ENCODE measurements at regions not wholly inside any gene's neighbourhood (a gene's known extent, or its start where the extent isn't known, plus 50 kb on each side); places are given as distances from the start of the nearest gene placed in this dataset.

DNA sequence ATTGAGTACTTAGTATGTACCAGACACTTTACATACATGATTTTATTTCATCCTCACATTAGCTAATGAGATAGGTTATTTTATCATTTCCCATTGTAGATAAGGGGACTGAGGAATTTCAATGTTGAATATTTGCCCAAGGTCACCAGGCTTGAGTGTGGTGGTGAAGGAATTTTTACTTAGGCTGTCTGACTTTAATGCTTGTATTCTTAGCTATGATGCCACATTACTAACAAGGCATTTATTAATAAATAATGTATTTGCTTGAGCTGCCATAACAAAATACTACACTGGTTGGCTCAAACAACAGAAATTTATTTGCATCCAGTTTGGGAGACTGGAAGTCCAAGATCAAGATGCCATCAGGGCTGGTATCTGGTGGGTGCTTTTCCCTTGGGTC lies 250.9 kb downstream of the GPD2 start:
- Histone ChIP-seq H3K27me3 (ENCODE audit: insufficient read depth, low read length, poor library complexity) (no peaks in the 10 kb centered on the region), H3K27ac (ENCODE audit: low read depth, low read length) (no peak overlapping the region), H3K23ac (ENCODE audit: low read length) (no peak overlapping the region), H4K5ac (ENCODE audit: low read length) (no peak overlapping the region), H3K4ac (ENCODE audit: low read depth, low read length) (no peak overlapping the region), H3K4me1 (ENCODE audit: control insufficient read depth, low read depth, low read length) (peaks cover 8% of the 10 kb centered on the region), H3K79me2 (ENCODE audit: control insufficient read depth, insufficient read depth, low read length) (no peaks in the 10 kb centered on the region), H3K56ac (ENCODE audit: low read length) (no peak overlapping the region), H2BK5ac (ENCODE audit: low read length) (no peak overlapping the region), H2BK15ac (replicated peaks; ENCODE audit: low read depth) (no peak overlapping the region), H2AK5ac (ENCODE audit: low read length) (no peak overlapping the region), H3K4me2 (ENCODE audit: low read length) (no peak overlapping the region), H2BK120ac (ENCODE audit: low read depth, low read length) (no peak overlapping the region), H3K4me3 (ENCODE audit: low read length) (no peak overlapping the region), H3K79me1 (ENCODE audit: low read length) (no peaks in the 10 kb centered on the region), H3K9ac (ENCODE audit: low read length) (no peak overlapping the region), H4K8ac (ENCODE audit: low read depth, low read length) (no peak overlapping the region), H3K18ac (ENCODE audit: low read length) (no peak overlapping the region), H3K36me3 (ENCODE audit: control insufficient read depth, insufficient read depth, low read length) (no peaks in the 10 kb centered on the region)
- no peak for DNase-seq

DNA sequence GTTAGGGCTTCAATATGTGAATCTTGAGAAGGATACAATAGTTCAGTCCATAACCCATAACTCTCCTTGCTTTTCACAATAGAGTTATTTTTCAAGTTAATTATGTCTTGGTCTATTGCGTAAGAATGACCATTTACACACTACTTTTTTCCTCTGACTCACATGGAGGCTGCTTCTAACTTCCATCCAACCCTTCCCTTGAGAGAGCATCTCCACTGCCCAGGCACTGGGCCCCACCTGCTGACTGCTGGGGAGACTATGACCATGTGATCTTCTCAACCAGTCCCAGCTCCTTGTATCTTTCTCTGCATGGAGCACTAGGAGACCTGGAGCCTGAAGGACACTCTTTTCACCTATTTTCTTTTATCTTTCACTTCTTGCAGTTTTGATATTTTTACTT lies 251.5 kb downstream of the GPD2 start:
- Histone ChIP-seq H3K9ac (ENCODE audit: low read length) (no peak overlapping the region), H3K18ac (ENCODE audit: low read length) (no peak overlapping the region), H3K4ac (ENCODE audit: low read depth, low read length) (no peak overlapping the region), H3K4me1 (ENCODE audit: control insufficient read depth, low read depth, low read length) (peaks cover 3% of the 10 kb centered on the region), H3K23ac (ENCODE audit: low read length) (no peak overlapping the region), H4K8ac (ENCODE audit: low read depth, low read length) (no peak overlapping the region), H3K56ac (ENCODE audit: low read length) (no peak overlapping the region), H2AK5ac (ENCODE audit: low read length) (peak overlapping the region; percentile 43), H2BK120ac (ENCODE audit: low read depth, low read length) (no peak overlapping the region), H4K5ac (ENCODE audit: low read length) (no peak overlapping the region), H3K79me1 (ENCODE audit: low read length) (no peaks in the 10 kb centered on the region), H3K36me3 (ENCODE audit: control insufficient read depth, insufficient read depth, low read length) (no peaks in the 10 kb centered on the region), H3K4me3 (ENCODE audit: low read length) (no peak overlapping the region), H3K27me3 (ENCODE audit: insufficient read depth, low read length, poor library complexity) (no peaks in the 10 kb centered on the region), H2BK5ac (ENCODE audit: low read length) (no peak overlapping the region), H2BK15ac (replicated peaks; ENCODE audit: low read depth) (no peak overlapping the region), H3K27ac (ENCODE audit: low read depth, low read length) (no peak overlapping the region), H3K4me2 (ENCODE audit: low read length) (no peak overlapping the region), H3K79me2 (ENCODE audit: control insufficient read depth, insufficient read depth, low read length) (no peaks in the 10 kb centered on the region)
- WGBS (ENCODE audit: extremely low coverage, insufficient coverage, low lambda C conversion rate), result no CpG with 5 or more reads among the region's 1 CpG
- no peak for DNase-seq

DNA sequence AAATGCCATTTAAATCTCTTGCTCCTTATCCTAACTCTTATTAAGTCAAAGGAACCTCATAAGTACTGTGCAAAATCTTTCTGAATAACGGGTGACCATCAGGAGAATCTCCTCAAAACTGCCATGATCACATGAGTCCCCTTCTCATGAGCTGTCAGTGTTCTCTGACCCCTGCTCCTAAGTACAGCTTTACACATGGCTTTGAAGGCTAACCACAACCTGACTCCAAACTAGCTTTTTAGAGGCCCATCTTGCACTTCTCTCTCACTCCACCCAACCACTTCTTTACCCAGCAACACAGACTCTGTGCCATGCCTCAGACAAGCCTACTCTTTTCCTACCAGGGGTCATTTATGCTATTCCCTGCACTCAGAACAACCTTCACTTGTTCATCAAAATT lies 253.8 kb downstream of the GPD2 start:
- H3K36me3 ChIP-seq (ENCODE audit: control insufficient read depth, insufficient read depth, low read length), result no peaks in the 10 kb centered on the region

DNA sequence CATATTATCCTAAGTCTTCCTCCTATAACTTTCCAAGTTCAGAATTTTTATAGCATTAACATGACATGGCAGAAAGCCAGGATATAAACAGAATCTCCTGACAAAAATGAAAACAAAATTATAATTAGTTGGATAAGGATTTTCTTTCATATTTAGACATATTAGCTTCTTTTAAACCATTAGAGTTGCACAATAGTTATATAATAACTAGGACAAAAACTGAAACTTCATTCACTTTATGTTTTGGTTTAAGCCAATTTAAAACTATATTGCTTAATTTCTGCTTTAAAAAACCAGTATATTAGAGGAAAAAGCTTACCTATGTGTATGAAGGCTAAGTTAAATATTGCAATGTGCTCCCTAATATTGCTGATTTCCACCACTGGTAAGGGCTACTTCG lies 254.8 kb downstream of the GPD2 start:
- H4K8ac ChIP-seq (ENCODE audit: low read depth, low read length), result no peak overlapping the region
- H3K27ac ChIP-seq (ENCODE audit: low read depth, low read length), result no peak overlapping the region
- H3K4ac ChIP-seq (ENCODE audit: low read depth, low read length), result no peak overlapping the region
- no peaks in the 10 kb centered on the region for H3K79me2 ChIP-seq (ENCODE audit: control insufficient read depth, insufficient read depth, low read length)
- no peak overlapping the region for H3K56ac ChIP-seq (ENCODE audit: low read length)
- no peak overlapping the region for H2BK15ac ChIP-seq (replicated peaks; ENCODE audit: low read depth)
- no peak overlapping the region for H4K5ac ChIP-seq (ENCODE audit: low read length)
- H3K36me3 ChIP-seq (ENCODE audit: control insufficient read depth, insufficient read depth, low read length), result no peaks in the 10 kb centered on the region
- no CpG with 5 or more reads among the region's 1 CpG for WGBS (ENCODE audit: extremely low coverage, insufficient coverage, low lambda C conversion rate)
- no peaks in the 10 kb centered on the region for H3K79me1 ChIP-seq (ENCODE audit: low read length)
- H3K18ac ChIP-seq (ENCODE audit: low read length), result no peak overlapping the region
- no peak overlapping the region for H3K4me2 ChIP-seq (ENCODE audit: low read length)
- no peak for DNase-seq
- no peak overlapping the region for H3K4me3 ChIP-seq (ENCODE audit: low read length)
- H2AK5ac ChIP-seq (ENCODE audit: low read length), result no peak overlapping the region
- H3K9ac ChIP-seq (ENCODE audit: low read length), result no peak overlapping the region
- no peaks in the 10 kb centered on the region for H3K27me3 ChIP-seq (ENCODE audit: insufficient read depth, low read length, poor library complexity)
- H3K4me1 ChIP-seq (ENCODE audit: control insufficient read depth, low read depth, low read length), result no peaks in the 10 kb centered on the region
- H3K23ac ChIP-seq (ENCODE audit: low read length), result no peak overlapping the region
- no peak overlapping the region for H2BK120ac ChIP-seq (ENCODE audit: low read depth, low read length)
- H2BK5ac ChIP-seq (ENCODE audit: low read length), result no peak overlapping the region

More for the DNA sequence above, 253.8 kb downstream of the GPD2 start:
- H3K4me3 ChIP-seq (ENCODE audit: low read length), result no peak overlapping the region
- H2AK5ac ChIP-seq (ENCODE audit: low read length), result no peak overlapping the region
- H3K4me2 ChIP-seq (ENCODE audit: low read length), result no peak overlapping the region
- WGBS (ENCODE audit: extremely low coverage, insufficient coverage, low lambda C conversion rate), result no CpG with 5 or more reads among the region's 1 CpG
- H3K56ac ChIP-seq (ENCODE audit: low read length), result no peak overlapping the region
- no peak overlapping the region for H2BK15ac ChIP-seq (replicated peaks; ENCODE audit: low read depth)
- H3K23ac ChIP-seq (ENCODE audit: low read length), result no peak overlapping the region
- no peak overlapping the region for H3K18ac ChIP-seq (ENCODE audit: low read length)
- H3K4me1 ChIP-seq (ENCODE audit: control insufficient read depth, low read depth, low read length), result peaks cover 3% of the 10 kb centered on the region
- H4K5ac ChIP-seq (ENCODE audit: low read length), result peak overlapping the region; percentile 33
- no peak overlapping the region for H3K27ac ChIP-seq (ENCODE audit: low read depth, low read length)
- no peaks in the 10 kb centered on the region for H3K27me3 ChIP-seq (ENCODE audit: insufficient read depth, low read length, poor library complexity)
- H2BK120ac ChIP-seq (ENCODE audit: low read depth, low read length), result no peak overlapping the region
- no peaks in the 10 kb centered on the region for H3K79me2 ChIP-seq (ENCODE audit: control insufficient read depth, insufficient read depth, low read length)
- H4K8ac ChIP-seq (ENCODE audit: low read depth, low read length), result no peak overlapping the region
- H2BK5ac ChIP-seq (ENCODE audit: low read length), result no peak overlapping the region
- DNase-seq, result no peak
- no peak overlapping the region for H3K9ac ChIP-seq (ENCODE audit: low read length)
- H3K79me1 ChIP-seq (ENCODE audit: low read length), result no peaks in the 10 kb centered on the region
- no peak overlapping the region for H3K4ac ChIP-seq (ENCODE audit: low read depth, low read length)

DNA sequence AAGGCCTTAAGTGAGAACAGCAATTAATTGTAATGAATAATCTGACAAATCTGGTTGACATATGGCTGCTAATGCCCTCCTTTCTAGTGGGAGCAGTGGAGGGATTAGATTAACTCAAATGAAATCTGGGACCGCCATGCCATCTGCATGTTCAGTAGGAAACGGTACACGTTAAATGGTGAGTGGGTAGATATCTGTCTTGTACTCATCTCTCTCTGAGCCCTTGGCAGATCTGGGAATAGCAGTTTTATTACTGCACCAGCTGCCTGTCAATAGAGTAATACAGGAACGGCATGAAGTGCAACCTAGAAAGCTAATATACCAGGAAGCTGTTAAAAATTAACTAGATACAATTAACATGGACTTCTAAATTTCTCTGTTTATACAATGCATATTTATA lies 258.8 kb downstream of the GPD2 start:
- no CpG with 5 or more reads among the region's 4 CpGs for WGBS (ENCODE audit: extremely low coverage, insufficient coverage, low lambda C conversion rate)
- Histone ChIP-seq H3K4me2 (ENCODE audit: low read length) (no peak overlapping the region), H2BK120ac (ENCODE audit: low read depth, low read length) (no peak overlapping the region), H2BK15ac (replicated peaks; ENCODE audit: low read depth) (no peak overlapping the region), H3K27me3 (ENCODE audit: insufficient read depth, low read length, poor library complexity) (no peaks in the 10 kb centered on the region), H2AK5ac (ENCODE audit: low read length) (no peak overlapping the region), H3K23ac (ENCODE audit: low read length) (no peak overlapping the region), H3K79me1 (ENCODE audit: low read length) (no peaks in the 10 kb centered on the region), H3K36me3 (ENCODE audit: control insufficient read depth, insufficient read depth, low read length) (no peaks in the 10 kb centered on the region), H4K8ac (ENCODE audit: low read depth, low read length) (no peak overlapping the region), H3K4ac (ENCODE audit: low read depth, low read length) (peak overlapping the region; percentile 31), H3K56ac (ENCODE audit: low read length) (no peak overlapping the region), H3K18ac (ENCODE audit: low read length) (no peak overlapping the region), H3K9ac (ENCODE audit: low read length) (no peak overlapping the region), H3K4me3 (ENCODE audit: low read length) (no peak overlapping the region), H3K79me2 (ENCODE audit: control insufficient read depth, insufficient read depth, low read length) (no peaks in the 10 kb centered on the region), H4K5ac (ENCODE audit: low read length) (no peak overlapping the region), H3K4me1 (ENCODE audit: control insufficient read depth, low read depth, low read length) (no peaks in the 10 kb centered on the region), H3K27ac (ENCODE audit: low read depth, low read length) (no peak overlapping the region), H2BK5ac (ENCODE audit: low read length) (no peak overlapping the region)
- DNase-seq, result no peak

DNA sequence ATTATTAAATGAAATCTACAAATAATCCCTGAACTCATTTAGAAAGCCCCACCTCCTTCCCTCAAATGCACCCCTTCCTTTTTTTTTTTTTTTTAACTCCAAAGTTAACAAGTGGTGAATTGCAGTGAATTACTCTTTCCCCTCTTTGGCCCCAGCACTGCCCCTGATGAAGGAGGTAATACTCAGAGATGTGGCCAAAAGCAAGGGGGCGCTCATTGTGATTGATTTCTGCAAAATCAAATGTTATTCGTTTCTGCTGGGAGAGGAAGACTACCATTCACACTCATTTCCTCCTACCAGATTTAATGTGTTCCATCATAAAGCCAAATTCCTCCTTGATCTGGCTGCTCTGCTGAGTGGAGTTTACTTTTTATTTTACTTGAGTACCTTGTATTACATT lies 259.4 kb downstream of the GPD2 start:
- no peak overlapping the region for H3K4me2 ChIP-seq (ENCODE audit: low read length)
- no peak overlapping the region for H3K27ac ChIP-seq (ENCODE audit: low read depth, low read length)
- no peak overlapping the region for H3K9ac ChIP-seq (ENCODE audit: low read length)
- no peak overlapping the region for H3K4me3 ChIP-seq (ENCODE audit: low read length)
- no peaks in the 10 kb centered on the region for H3K79me1 ChIP-seq (ENCODE audit: low read length)
- H3K36me3 ChIP-seq (ENCODE audit: control insufficient read depth, insufficient read depth, low read length), result no peaks in the 10 kb centered on the region
- H4K8ac ChIP-seq (ENCODE audit: low read depth, low read length), result no peak overlapping the region
- WGBS (ENCODE audit: extremely low coverage, insufficient coverage, low lambda C conversion rate), result no CpG with 5 or more reads among the region's 2 CpGs
- H2BK120ac ChIP-seq (ENCODE audit: low read depth, low read length), result no peak overlapping the region
- H2BK5ac ChIP-seq (ENCODE audit: low read length), result no peak overlapping the region
- no peaks in the 10 kb centered on the region for H3K79me2 ChIP-seq (ENCODE audit: control insufficient read depth, insufficient read depth, low read length)
- no peak overlapping the region for H4K5ac ChIP-seq (ENCODE audit: low read length)
- no peak overlapping the region for H2BK15ac ChIP-seq (replicated peaks; ENCODE audit: low read depth)
- H3K23ac ChIP-seq (ENCODE audit: low read length), result no peak overlapping the region
- no peak for DNase-seq
- H3K4ac ChIP-seq (ENCODE audit: low read depth, low read length), result peak overlapping the region; percentile 55
- H3K4me1 ChIP-seq (ENCODE audit: control insufficient read depth, low read depth, low read length), result no peaks in the 10 kb centered on the region
- H3K27me3 ChIP-seq (ENCODE audit: insufficient read depth, low read length, poor library complexity), result no peaks in the 10 kb centered on the region
- no peak overlapping the region for H2AK5ac ChIP-seq (ENCODE audit: low read length)
- no peak overlapping the region for H3K18ac ChIP-seq (ENCODE audit: low read length)
- no peak overlapping the region for H3K56ac ChIP-seq (ENCODE audit: low read length)
